ENCODE measurements at regions not wholly inside any gene's neighbourhood (a gene's known extent, or its start where the extent isn't known, plus 50 kb on each side); places are given as distances from the start of the nearest gene placed in this dataset.

- TF ChIP-seq ZNF274 (IDR thresholded peaks at IDR 0.05; ENCODE audit: low read depth, low read length) (no peak), SUZ12 (IDR thresholded peaks at IDR 0.05; ENCODE audit: extremely low read depth, insufficient read depth, insufficient read length) (no peak), YY1 (IDR thresholded peaks at IDR 0.05; ENCODE audit: insufficient read depth, insufficient read length) (no peak)
These were observed 186.9 kb downstream of the GADD45G start for GRCh38 chr9:89791754-89792153.
